AG10803 (cell line): ENCODE measurements at regions not wholly inside any gene's neighbourhood (a gene's known extent, or its start where the extent isn't known, plus 50 kb on each side); places are given as distances from the start of the nearest gene placed in this dataset.

Source experiments
- DNase-seq: peaks from one replicate; pipeline ENCODE4 v3.0.0; 2010; ENCODE audit warnings: low read depth
- H3K4me3 ChIP-seq: 2 replicates; pipeline ENCODE4 v1.5.1; 2011; ENCODE audit warnings: mild to moderate bottlenecking, low read length, control low read depth
- CTCF ChIP-seq: conservative IDR thresholded peaks from 2 replicates; pipeline ENCODE4 v1.5.1; 2011; ENCODE audit warnings: mild to moderate bottlenecking, low read length, control low read depth, inconsistent platforms

GRCh38 chr9:89706086-89706485, 101.3 kb downstream of the GADD45G start:
- H3K4me3 ChIP-seq: no peak overlapping the region
- DNase-seq: no peak
- TF ChIP-seq CTCF: no peak

GRCh38 chr9:89706731-89707191, 101.9 kb downstream of the GADD45G start:
- no peak for TF ChIP-seq CTCF
- DNase-seq: no peak
- H3K4me3 ChIP-seq: no peak overlapping the region

- DNase-seq: no peak
- H3K4me3 ChIP-seq: no peak overlapping the region
- no peak for TF ChIP-seq CTCF
Observed at GRCh38 chr9:89710697-89711096, 105.9 kb downstream of the GADD45G start.

GRCh38 chr9:89711866-89712265, 107.1 kb downstream of the GADD45G start:
- no peak overlapping the region for H3K4me3 ChIP-seq
- no peak for TF ChIP-seq CTCF
- DNase-seq: no peak

- H3K4me3 ChIP-seq: no peak overlapping the region
- no peak for DNase-seq
- no peak for TF ChIP-seq CTCF
Observed at GRCh38 chr9:89712283-89712682, 107.5 kb downstream of the GADD45G start.

- peak; percentile 3 for DNase-seq
- no peak for TF ChIP-seq CTCF
Observed at GRCh38 chr9:89714321-89714720, 109.5 kb downstream of the GADD45G start.

GRCh38 chr9:89715318-89715858, 110.6 kb downstream of the GADD45G start:
- TF ChIP-seq CTCF: no peak
- DNase-seq: no peak
- no peak overlapping the region for H3K4me3 ChIP-seq

More at GRCh38 chr9:89714321-89714720, 109.5 kb downstream of the GADD45G start:
- H3K4me3 ChIP-seq: no peak overlapping the region
